Fibroblast of lung (primary cell): ENCODE measurements at regions not wholly inside any gene's neighbourhood (a gene's known extent, or its start where the extent isn't known, plus 50 kb on each side); places are given as distances from the start of the nearest gene placed in this dataset.

Source experiments
- DNase-seq, 2 donors: peaks; one replicate each; pipeline versions ENCODE4 v3.0.0 to v3.0.0-alpha.2; 2010; ENCODE audit warnings: low read depth in 2 of 2
- H2AFZ ChIP-seq: 2 replicates; pipeline ENCODE4 v1.5.1; 2012; ENCODE audit warnings: low read length, control low read depth, inconsistent platforms
- H3K27ac ChIP-seq: 2 replicates; pipeline ENCODE4 v1.5.1; 2011; ENCODE audit warnings: low read length, control low read depth; ENCODE audit not compliant: insufficient read depth
- H3K27me3 ChIP-seq: 2 replicates; pipeline ENCODE4 v1.5.1; 2011; ENCODE audit warnings: mild to moderate bottlenecking, low read length; ENCODE audit not compliant: control insufficient read depth, insufficient read depth
- H3K36me3 ChIP-seq: 2 replicates; pipeline ENCODE4 v1.5.1; 2011; ENCODE audit warnings: low read length; ENCODE audit not compliant: control insufficient read depth, insufficient read depth
- H3K4me1 ChIP-seq: 2 replicates; pipeline ENCODE4 v1.5.1; 2011; ENCODE audit warnings: low read length; ENCODE audit not compliant: control insufficient read depth, insufficient read depth; ENCODE audit errors: extremely low read depth
- H3K4me2 ChIP-seq: 2 replicates; pipeline ENCODE4 v1.5.1; 2011; ENCODE audit warnings: low read length, control low read depth; ENCODE audit not compliant: insufficient read depth; ENCODE audit errors: extremely low read depth
- H3K4me3 ChIP-seq, 4 experiments: fragments of 200-600 bp in 1 of 4; sonication (generic) in 1 of 4; replicated peaks in 1 of 4; 2 replicates each; pipeline ENCODE4 v1.5.1; 2011 to 2016; ENCODE audit warnings: low read length in 4 of 4, low read depth in 3 of 4, mild to moderate bottlenecking in 3 of 4, control low read depth in 2 of 4, inconsistent platforms in 1 of 4, mixed read lengths in 1 of 4; ENCODE audit not compliant: insufficient read depth in 1 of 4; ENCODE audit errors: control extremely low read depth in 1 of 4
- H3K79me2 ChIP-seq: 2 replicates; pipeline ENCODE4 v1.5.1; 2012; ENCODE audit warnings: mild to moderate bottlenecking, low read length, inconsistent platforms; ENCODE audit not compliant: control insufficient read depth, insufficient read depth
- H3K9ac ChIP-seq: 2 replicates; pipeline ENCODE4 v1.5.1; 2011; ENCODE audit warnings: mild to moderate bottlenecking, low read length, control low read depth; ENCODE audit not compliant: insufficient read depth
- H3K9me3 ChIP-seq: 2 replicates; pipeline ENCODE4 v1.5.1; 2012; ENCODE audit warnings: low read depth, low read length; ENCODE audit not compliant: control insufficient read depth, insufficient read depth
- H4K20me1 ChIP-seq: 2 replicates; pipeline ENCODE4 v1.5.1; 2011; ENCODE audit warnings: low read length; ENCODE audit not compliant: control insufficient read depth, insufficient read depth; ENCODE audit errors: extremely low read depth
- EZH2 ChIP-seq: IDR thresholded peaks from 2 replicates; pipeline ENCODE4 v1.5.1; 2012; ENCODE audit warnings: low read length, control low read depth, mild to moderate bottlenecking; ENCODE audit errors: missing control alignments
- TF ChIP-seq, protein P1 (sequence below), 2 donors: IDR thresholded peaks in 1 of 2; conservative IDR thresholded peaks in 1 of 2; 1 replicate in 1 of 2; 2 replicates in 1 of 2; pipeline ENCODE4 v1.5.1; 2011 to 2012; ENCODE audit warnings: low read length in 2 of 2, control low read depth in 1 of 2, inconsistent platforms in 1 of 2, low read depth in 1 of 2, mild to moderate bottlenecking in 1 of 2

DNA sequence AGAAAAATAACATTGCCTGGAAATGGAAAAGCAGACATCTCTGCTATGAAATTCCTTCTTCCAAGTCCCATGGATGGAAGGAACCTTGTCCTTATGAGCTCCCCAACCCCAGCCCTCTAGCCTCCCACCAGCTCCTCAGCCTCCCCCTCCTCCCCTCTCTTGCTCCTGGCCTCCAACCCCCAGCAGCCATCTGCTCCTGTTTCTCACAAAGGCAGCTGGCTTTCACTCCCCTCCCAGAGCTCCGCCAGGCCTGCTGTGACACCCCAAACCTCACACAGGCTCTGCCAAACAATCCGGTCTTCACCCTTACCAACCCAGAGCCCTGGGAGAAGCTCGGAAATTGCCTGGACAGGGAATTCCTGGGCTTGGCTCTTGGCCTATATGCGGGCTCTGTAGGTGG, 69.2 kb downstream of the KLHDC7A start:
- DNase-seq, result no peak
- no peak overlapping the region for H3K4me3 ChIP-seq
- no peaks in the 10 kb centered on the region for H3K36me3 ChIP-seq
- H3K4me1 ChIP-seq, result no peaks in the 10 kb centered on the region
- no peak for TF ChIP-seq EZH2
- TF ChIP-seq, protein P1, sequence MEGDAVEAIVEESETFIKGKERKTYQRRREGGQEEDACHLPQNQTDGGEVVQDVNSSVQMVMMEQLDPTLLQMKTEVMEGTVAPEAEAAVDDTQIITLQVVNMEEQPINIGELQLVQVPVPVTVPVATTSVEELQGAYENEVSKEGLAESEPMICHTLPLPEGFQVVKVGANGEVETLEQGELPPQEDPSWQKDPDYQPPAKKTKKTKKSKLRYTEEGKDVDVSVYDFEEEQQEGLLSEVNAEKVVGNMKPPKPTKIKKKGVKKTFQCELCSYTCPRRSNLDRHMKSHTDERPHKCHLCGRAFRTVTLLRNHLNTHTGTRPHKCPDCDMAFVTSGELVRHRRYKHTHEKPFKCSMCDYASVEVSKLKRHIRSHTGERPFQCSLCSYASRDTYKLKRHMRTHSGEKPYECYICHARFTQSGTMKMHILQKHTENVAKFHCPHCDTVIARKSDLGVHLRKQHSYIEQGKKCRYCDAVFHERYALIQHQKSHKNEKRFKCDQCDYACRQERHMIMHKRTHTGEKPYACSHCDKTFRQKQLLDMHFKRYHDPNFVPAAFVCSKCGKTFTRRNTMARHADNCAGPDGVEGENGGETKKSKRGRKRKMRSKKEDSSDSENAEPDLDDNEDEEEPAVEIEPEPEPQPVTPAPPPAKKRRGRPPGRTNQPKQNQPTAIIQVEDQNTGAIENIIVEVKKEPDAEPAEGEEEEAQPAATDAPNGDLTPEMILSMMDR (conservative IDR thresholded peaks at IDR 0.05 in 1 of 2, IDR thresholded peaks at IDR 0.05 in 1 of 2; ENCODE audit: low read depth in 1 of 2, low read length in 2 of 2), result no peak
- H3K9me3 ChIP-seq, result no peaks in the 10 kb centered on the region
- H2AFZ ChIP-seq, result no peak overlapping the region
- no peaks in the 10 kb centered on the region for H4K20me1 ChIP-seq
- no peak overlapping the region for H3K9ac ChIP-seq
- no peaks in the 10 kb centered on the region for H3K27me3 ChIP-seq
- no peak overlapping the region for H3K27ac ChIP-seq
- H3K79me2 ChIP-seq, result no peaks in the 10 kb centered on the region
- H3K4me2 ChIP-seq, result no peak overlapping the region

DNA sequence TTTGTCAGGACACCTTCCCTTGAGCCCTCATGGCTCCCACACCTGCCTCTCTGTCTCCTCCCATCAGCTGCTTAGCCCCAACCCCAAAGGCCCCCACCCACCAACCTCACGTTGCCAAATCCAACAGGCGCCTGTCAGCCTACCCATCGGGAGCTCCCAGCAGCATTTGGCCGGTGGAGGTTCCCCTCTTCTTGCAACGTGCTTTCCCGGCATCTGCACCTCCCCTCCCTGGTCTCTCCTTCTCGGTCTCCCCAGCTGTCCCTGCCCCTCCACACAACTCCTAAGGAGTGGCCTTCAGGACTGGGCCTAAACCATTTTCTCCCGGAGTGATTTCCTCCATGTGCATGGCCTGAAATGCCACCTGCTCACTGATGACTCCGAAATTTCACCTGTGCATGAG, 71.9 kb downstream of the KLHDC7A start:
- no peaks in the 10 kb centered on the region for H3K4me1 ChIP-seq
- no peaks in the 10 kb centered on the region for H3K27me3 ChIP-seq
- TF ChIP-seq, protein P1 (conservative IDR thresholded peaks at IDR 0.05 in 1 of 2, IDR thresholded peaks at IDR 0.05 in 1 of 2; ENCODE audit: low read depth in 1 of 2, low read length in 2 of 2), result no peak
- TF ChIP-seq EZH2, result no peak
- no peak overlapping the region for H3K27ac ChIP-seq
- no peak overlapping the region for H2AFZ ChIP-seq
- DNase-seq, result no peak
- H3K4me2 ChIP-seq, result no peak overlapping the region
- H3K4me3 ChIP-seq, result no peak overlapping the region
- H3K9ac ChIP-seq, result no peak overlapping the region
- no peaks in the 10 kb centered on the region for H3K9me3 ChIP-seq
- no peaks in the 10 kb centered on the region for H3K79me2 ChIP-seq
- H3K36me3 ChIP-seq, result no peaks in the 10 kb centered on the region
- no peaks in the 10 kb centered on the region for H4K20me1 ChIP-seq

DNA sequence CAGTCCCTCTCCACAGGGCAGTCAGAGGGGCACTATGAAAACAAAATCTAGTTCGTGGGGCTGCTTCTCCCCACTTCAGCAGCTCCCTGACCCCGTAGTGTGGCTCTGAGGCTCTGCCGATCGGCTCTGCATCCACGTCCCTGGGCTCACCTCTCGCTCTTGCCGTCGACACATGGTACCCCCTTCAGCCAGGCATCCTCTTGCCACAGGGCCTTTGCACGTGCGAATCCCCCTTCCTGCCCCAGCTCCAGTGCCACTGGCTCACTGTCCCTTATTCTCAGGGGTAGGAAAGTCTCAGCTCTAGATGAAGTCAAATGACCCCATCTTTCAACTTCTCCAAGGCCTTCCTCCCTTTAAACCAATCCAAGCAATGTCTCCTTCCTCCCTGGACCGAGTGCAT, 72.7 kb downstream of the KLHDC7A start:
- Histone ChIP-seq H3K4me3 (no peak overlapping the region), H3K27me3 (no peaks in the 10 kb centered on the region), H3K4me1 (no peaks in the 10 kb centered on the region), H3K79me2 (no peaks in the 10 kb centered on the region), H2AFZ (no peak overlapping the region), H3K36me3 (no peaks in the 10 kb centered on the region), H3K4me2 (no peak overlapping the region), H4K20me1 (no peaks in the 10 kb centered on the region), H3K9ac (no peak overlapping the region), H3K27ac (no peak overlapping the region), H3K9me3 (no peaks in the 10 kb centered on the region)
- no peak for TF ChIP-seq EZH2
- TF ChIP-seq, protein P1 (conservative IDR thresholded peaks at IDR 0.05 in 1 of 2, IDR thresholded peaks at IDR 0.05 in 1 of 2; ENCODE audit: low read depth in 1 of 2, low read length in 2 of 2), result no peak
- DNase-seq, result no peak
